ENCODE measurements at regions not wholly inside any gene's neighbourhood (a gene's known extent, or its start where the extent isn't known, plus 50 kb on each side); places are given as distances from the start of the nearest gene placed in this dataset.

- TF ChIP-seq RCOR1 (IDR thresholded peaks at IDR 0.05; ENCODE audit: low read depth, low read length) (no peak), CTCF (IDR thresholded peaks at IDR 0.05) (no peak), EHMT2 (IDR thresholded peaks at IDR 0.05; ENCODE audit: low read depth) (no peak), EP300 (IDR thresholded peaks at IDR 0.05) (no peak), CEBPB (IDR thresholded peaks at IDR 0.05) (no peak), POLR2A (IDR thresholded peaks at IDR 0.05; ENCODE audit: low read length) (no peak), REST (IDR thresholded peaks at IDR 0.05) (no peak), ZSCAN20 (CRISPR knock-in tag; IDR thresholded peaks at IDR 0.05) (no peak), HDAC2 (IDR thresholded peaks at IDR 0.05) (no peak), USF2 (IDR thresholded peaks at IDR 0.05) (no peak), RNF2 (IDR thresholded peaks at IDR 0.05; ENCODE audit: borderline replicate concordance, low read depth) (no peak), CBX2 (IDR thresholded peaks at IDR 0.05; ENCODE audit: borderline replicate concordance, low read depth) (no peak)
Observed at GRCh38 chrX:148424570-148424969, 75.8 kb upstream of the AFF2 start.
